LNCaP clone FGC (cell line): ENCODE measurements at regions not wholly inside any gene's neighbourhood (a gene's known extent, or its start where the extent isn't known, plus 50 kb on each side); places are given as distances from the start of the nearest gene placed in this dataset.

Experiments
- DNase-seq: peaks from one replicate; pipeline ENCODE4 v3.0.0-alpha.2; 2011; ENCODE audit warnings: low read depth
- H3K4me3 ChIP-seq: 2 replicates; pipeline ENCODE4 v1.5.1; 2011; ENCODE audit warnings: mild to moderate bottlenecking, low read depth, low read length, control low read depth
- CTCF ChIP-seq: IDR thresholded peaks from 2 replicates; pipeline ENCODE4 v1.5.1; 2012; ENCODE audit warnings: mild to moderate bottlenecking; ENCODE audit not compliant: control insufficient read depth, insufficient read depth; ENCODE audit errors: extremely low read depth

GRCh38 chr13:86862137-86862536 is 809.0 kb upstream of the SLITRK5 start:
- H3K4me3 ChIP-seq: no peak overlapping the region
- no peak for TF ChIP-seq CTCF
- no peak for DNase-seq

GRCh38 chr13:86864376-86864775 is 806.8 kb upstream of the SLITRK5 start:
- no peak for DNase-seq
- H3K4me3 ChIP-seq: no peak overlapping the region
- TF ChIP-seq CTCF: no peak

GRCh38 chr13:86870444-86870843 is 800.7 kb upstream of the SLITRK5 start:
- TF ChIP-seq CTCF: peak; percentile 51
- no peak overlapping the region for H3K4me3 ChIP-seq
- no peak for DNase-seq

GRCh38 chr13:86877441-86877840 is 793.7 kb upstream of the SLITRK5 start:
- TF ChIP-seq CTCF: no peak
- no peak overlapping the region for H3K4me3 ChIP-seq
- DNase-seq: no peak

- no peak for DNase-seq
- TF ChIP-seq CTCF: no peak
Observed at GRCh38 chr13:86878781-86879180, 792.4 kb upstream of the SLITRK5 start.

GRCh38 chr13:86881390-86881789 is 789.8 kb upstream of the SLITRK5 start:
- no peak for TF ChIP-seq CTCF
- no peak overlapping the region for H3K4me3 ChIP-seq
- no peak for DNase-seq

More at GRCh38 chr13:86878781-86879180, 792.4 kb upstream of the SLITRK5 start:
- no peak overlapping the region for H3K4me3 ChIP-seq

GRCh38 chr13:86882107-86882506 is 789.1 kb upstream of the SLITRK5 start:
- no peak overlapping the region for H3K4me3 ChIP-seq
- no peak for TF ChIP-seq CTCF
- DNase-seq: no peak
